GM19372 (cell line): ENCODE measurements at regions not wholly inside any gene's neighbourhood (a gene's known extent, or its start where the extent isn't known, plus 50 kb on each side); places are given as distances from the start of the nearest gene placed in this dataset.
"Not testable (repeated sequence)": the region's sequence is repeated elsewhere in the genome, so short reads cannot be mapped to it uniquely, and the experiment has no call there.

ENCODE experiments used
- ATAC-seq: cut with Tn5 transposase; IDR thresholded peaks from one replicate; pipeline ENCODE4 v1.9.1; 2021; ENCODE audit warnings: mild to moderate bottlenecking, low read depth, moderate library complexity; ENCODE audit not compliant: unreplicated experiment

DNA sequence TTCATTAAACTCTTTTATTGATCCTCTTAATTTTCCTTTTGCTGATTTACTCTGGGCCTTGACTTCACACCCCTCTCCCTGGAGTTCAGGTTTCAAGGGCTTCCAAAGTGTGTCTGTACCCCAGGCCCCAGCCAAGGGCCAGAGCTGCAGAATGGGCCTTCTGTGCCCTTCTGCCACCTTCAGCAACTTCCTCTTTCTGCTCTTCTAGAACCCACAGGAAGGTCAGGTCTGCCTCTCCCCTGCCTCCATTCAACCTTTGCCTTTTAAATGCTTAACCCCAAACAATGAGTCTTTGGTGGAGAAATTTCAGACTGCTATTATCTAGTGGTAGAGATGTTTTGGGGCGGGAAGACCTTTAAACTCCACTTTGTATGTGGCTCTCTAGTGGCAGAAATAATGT lies 63.1 kb downstream of the TSN start:
- no peak for ATAC-seq

- no peak for ATAC-seq
These were observed 64.4 kb downstream of the TSN start for GRCh38 chr2:121819846-121820245.

- ATAC-seq, result no peak
These were observed 66.2 kb downstream of the TSN start for GRCh38 chr2:121821476-121822158.

DNA sequence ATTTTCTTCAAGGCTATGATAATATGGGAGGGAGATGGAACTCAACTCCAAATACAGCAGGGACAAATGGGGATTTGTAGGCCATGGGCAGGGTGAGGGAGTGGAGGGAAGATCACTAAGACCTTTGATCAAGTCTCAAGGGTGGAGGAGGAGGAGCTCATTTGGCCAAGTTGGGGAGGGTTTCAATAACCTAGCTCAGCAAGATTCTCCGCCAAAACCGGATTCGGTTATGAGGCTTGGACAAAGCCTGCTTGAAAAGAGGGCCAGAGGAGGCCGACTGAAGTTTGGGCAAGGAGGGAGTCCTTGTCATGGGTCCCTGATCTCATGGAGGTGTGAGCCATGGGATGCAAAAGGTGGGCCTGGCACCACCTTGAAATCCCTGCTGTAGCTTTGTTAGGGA lies 68.8 kb downstream of the TSN start:
- no peak for ATAC-seq

DNA sequence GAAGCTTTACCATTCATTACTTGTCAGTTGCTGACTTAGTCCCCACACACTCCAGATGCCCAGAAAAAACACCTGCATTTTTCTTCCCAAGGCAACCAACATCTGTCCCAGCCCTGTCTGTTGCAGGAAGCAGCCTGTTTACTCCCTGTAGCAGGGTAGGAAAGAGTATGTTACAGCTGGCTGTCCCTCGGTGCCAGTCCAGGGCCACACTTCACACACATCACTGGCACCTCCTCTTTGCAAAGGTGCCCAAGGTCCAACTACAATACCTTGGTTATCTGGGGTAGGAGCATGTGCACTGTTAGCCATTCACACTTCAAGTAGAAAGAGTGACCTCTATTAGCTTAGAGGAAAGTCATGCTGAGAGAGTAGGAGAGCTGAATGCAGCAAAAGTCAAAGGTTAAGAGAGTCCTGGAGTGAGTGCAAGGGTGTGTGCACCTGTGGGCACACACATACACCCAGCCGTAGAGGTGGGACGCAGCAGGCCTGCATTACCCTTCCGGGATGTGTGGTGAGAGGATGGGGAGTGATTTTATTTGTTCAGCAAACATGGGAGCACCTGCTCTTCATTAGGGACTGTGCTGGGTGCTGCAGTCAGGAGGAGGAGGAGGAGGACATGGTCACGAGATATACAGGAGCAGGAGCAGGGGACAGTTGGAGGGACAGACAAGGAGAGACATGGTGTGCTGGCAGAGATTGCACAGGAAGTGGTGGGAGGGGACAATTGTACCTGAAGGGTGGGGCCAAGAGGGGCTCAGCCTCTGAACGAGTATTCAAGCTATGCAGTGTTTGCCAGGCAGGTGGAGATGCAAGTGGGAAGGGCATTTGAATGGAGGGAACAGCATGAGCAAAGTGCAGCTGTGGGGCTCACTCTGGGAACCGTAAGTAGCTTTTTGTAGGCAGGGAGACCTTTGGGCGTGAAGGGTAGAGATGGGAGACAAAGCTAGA lies 69.8 kb downstream of the TSN start:
- ATAC-seq, result no peak

DNA sequence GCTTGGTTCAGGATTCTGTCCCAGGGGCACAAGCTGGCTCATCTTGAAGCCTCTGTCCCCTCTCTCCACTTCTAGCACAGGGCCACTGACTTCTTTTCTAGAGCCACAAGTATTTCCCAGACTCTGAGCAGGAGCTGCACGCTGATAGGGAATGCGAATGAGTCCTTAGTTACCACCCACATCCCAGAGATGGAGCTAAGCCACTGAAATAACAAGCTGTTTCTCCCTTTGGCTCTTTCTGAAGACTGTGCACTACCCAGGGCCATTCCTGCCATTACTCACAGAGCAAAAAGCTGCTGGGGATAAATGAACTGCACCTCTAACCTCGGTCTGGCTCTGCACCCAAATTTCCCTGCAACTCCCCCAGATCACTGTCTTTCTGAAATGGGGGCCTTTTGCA lies 70.6 kb downstream of the TSN start:
- ATAC-seq, result no peak

GRCh38 chr2:121828281-121828731 lies 72.9 kb downstream of the TSN start:
- no peak for ATAC-seq

DNA sequence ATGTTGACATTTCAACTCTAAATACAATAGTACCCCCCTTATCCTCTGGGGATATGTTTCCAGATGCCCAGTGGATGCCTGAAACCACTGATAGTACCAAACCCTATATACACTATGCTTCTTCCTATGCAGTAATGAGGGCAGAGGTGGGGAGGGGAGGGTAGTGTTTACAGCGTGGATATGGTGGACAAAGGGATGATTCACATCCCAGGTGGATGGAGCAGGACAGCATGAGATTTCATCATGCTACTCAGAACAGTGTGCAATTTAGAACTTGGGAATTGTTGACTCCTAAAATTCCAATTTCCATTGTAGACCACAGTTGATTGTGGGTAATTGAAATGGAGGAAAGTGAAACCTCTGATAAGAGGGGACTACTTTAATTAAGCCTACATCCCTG lies 75.4 kb downstream of the TSN start:
- ATAC-seq, result no peak

DNA sequence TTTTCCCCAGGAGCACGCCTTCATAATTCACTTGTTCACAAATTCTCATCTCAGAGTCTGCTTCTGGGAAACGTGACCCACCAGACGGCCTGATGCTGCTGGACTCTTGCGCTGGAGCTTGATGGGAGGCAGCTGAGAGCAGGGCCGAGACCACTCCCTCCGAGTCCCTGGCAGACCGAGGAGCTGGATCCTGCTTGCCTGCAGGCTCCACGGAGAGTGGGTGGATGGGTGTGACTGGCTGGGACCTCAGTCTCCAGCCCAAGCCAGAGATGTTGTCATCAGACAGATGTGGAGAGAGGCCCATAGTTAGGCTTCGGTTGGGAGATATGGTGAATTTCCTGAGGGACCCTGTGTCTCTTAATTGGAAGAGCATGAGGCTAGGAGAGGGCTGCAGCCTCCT lies 76.4 kb downstream of the TSN start:
- no peak for ATAC-seq

- ATAC-seq, result no peak
These were observed 77.2 kb downstream of the TSN start for GRCh38 chr2:121832412-121833357.

DNA sequence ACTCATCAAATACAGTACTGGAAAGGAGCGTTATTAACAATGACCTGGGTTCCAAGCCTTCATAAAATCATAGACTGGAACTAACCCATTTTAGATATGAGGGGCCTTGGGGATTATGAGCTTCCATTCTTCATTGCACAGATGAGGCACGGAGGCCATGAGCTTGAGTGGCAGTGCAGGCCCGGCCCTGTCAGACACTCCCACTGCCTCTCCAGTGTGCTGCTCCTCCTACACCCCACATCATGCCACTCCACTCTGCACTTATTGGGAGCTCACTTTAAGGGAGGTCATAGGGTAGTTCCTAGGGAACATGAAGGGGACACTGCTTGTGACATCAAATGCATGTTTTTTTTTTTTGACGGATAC lies 77.9 kb downstream of the TSN start:
- no peak for ATAC-seq

- no peak for ATAC-seq
These were observed 81.2 kb downstream of the TSN start for GRCh38 chr2:121836611-121837010.

GRCh38 chr2:121837591-121837990 lies 82.1 kb downstream of the TSN start:
- ATAC-seq, result no peak

DNA sequence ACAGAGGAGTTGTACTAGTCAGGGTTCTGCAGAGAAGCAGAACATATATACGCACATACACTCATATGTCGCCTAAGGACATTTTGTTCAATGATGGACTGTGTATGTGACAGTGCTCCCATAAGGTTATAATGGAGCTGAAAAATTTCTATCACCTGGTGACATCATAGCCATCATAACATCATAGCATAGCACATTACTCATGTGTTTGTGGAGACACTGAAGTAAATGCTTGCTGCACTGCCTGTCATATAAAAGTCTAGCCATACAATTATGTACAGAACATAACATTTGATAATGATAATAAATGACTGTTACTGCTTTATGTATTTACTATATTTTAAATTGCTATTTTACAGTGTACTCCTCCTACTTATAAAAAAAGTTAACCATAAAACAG lies 83.1 kb downstream of the TSN start:
- no peak for ATAC-seq

- ATAC-seq, result no peak
These were observed 84.1 kb downstream of the TSN start for GRCh38 chr2:121839584-121839983.

DNA sequence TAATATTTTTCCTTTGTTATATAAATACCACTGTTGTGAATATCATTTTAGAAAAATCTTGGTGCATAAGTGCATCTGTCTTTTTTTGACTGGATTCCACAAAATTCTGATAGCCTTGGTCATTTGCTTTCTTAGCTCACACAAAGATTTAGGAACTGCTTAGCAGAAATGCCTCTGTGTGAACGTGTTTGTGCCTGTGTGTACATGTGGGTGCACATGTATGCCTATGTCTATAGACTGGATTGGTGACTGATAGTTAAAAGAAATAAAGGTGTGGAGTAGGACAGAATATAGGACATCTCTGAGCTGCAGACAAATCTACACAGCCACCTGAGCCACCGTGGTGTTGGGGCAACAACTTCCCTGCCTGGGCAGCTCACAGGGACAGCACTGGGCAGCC lies 93.8 kb downstream of the TSN start:
- ATAC-seq, result no peak

DNA sequence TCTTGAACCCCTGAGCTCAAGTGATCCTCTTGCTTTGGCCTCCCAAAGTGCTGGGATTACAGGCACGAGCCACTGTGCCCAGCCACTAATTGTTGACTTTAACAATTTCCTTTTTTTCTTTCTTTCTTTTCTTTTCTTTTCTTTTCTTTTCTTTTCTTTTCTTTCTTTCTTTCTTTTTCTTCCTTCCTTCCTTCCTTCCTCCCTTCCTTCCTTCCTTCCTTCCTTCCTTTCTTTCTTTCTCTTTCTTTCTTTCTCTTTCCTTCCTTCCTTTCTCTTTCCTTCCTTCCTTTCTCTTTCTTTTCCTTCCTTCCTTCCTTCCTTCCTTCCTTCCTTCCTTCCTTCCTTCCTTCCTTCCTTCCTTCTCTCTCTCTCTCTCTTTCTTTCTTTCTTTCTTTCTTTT lies 97.7 kb downstream of the TSN start:
- not testable (repeated sequence) for ATAC-seq

GRCh38 chr2:121855510-121855909 lies 100.1 kb downstream of the TSN start:
- ATAC-seq, result no peak

DNA sequence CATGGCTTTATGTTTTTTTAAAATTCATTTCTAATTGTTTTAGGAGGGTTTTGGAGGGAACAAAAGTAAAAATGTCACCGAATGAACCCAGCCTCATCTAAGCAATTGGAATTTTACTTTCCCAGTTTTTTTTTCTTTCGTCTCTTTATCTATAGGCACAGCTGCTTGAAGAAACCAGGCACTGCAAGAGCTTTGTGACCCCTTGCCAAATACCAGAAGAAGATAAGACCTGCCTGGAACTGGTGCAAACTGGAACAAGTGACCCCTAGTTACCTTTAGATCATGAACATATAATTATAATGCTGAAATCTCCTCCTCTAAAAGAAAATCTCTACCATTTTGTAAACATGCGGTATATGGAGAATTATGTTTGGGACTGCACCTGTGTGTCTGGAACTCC lies 100.9 kb downstream of the TSN start:
- ATAC-seq, result no peak

- ATAC-seq, result no peak
These were observed 102.9 kb downstream of the TSN start for GRCh38 chr2:121858369-121858768.

- no peak for ATAC-seq
These were observed 103.4 kb downstream of the TSN start for GRCh38 chr2:121858847-121859246.
